ENCODE measurements at regions not wholly inside any gene's neighbourhood (a gene's known extent, or its start where the extent isn't known, plus 50 kb on each side); places are given as distances from the start of the nearest gene placed in this dataset.

DNA sequence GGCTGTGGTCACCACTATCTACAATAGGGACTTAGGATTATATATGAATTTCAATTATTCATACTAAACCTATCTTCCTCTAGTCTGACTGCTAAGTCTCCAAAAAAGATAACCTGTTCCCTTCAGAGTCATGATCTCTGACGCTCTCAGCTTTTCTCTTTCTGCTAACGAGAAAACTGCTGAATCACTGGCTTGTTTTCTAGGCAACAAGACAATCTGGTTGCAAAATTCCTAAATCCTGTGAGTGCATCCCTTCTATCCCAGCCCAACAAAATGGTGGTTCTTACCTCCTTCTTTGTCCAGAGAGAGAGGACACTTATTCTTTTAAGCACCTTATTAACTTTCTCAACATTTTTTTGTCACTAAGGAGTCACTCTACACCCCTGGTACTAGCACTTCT, 312.3 kb upstream of the PKDCC start:
- DNase-seq (ENCODE audit: extremely low read depth in 1 of 2, low read depth in 1 of 2) = no peak

DNA sequence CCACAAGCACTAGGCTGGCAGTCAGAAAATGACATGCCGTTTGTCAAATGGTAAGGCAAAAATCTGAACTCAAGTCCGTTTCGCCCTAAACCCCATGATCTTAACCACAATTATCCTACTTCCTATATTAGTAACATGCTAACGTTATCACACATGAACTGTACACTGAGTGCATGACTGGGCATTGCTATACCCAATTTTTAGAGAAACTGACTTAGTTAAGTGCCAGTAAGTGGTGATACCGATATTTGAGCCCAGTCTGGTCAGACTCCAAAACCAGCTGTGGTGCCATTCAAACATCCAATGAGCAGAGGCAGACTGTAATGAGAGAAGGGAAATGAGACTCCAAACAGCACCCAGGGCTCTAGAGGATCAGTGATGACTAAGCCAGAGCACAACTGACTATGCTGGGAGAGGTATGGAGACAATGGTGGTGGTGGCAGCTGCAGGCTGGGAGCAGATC, 311.7 kb upstream of the PKDCC start:
- DNase-seq (ENCODE audit: extremely low read depth in 1 of 2, low read depth in 1 of 2) = no peak

DNA sequence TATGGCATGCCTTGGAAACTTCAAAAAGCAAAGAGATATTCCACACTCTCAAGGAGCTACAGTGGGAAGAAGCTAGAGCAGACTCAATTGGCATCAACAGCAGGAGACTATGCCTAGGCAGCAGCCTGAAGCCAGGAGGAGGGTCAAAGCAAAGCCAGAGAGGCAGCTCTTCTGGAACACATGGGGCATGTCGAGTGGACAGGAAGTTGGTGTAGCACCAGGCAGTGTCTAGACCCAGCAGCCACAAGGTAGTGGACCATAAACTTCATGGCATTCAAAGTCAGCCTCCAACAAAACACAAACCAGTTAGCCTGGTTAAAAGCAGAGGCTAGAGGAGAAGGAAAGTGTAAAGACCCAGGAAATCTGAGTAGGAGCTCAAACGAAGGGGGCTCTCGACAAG, 311.2 kb upstream of the PKDCC start:
- DNase-seq (ENCODE audit: extremely low read depth in 1 of 2, low read depth in 1 of 2) = no peak

DNA sequence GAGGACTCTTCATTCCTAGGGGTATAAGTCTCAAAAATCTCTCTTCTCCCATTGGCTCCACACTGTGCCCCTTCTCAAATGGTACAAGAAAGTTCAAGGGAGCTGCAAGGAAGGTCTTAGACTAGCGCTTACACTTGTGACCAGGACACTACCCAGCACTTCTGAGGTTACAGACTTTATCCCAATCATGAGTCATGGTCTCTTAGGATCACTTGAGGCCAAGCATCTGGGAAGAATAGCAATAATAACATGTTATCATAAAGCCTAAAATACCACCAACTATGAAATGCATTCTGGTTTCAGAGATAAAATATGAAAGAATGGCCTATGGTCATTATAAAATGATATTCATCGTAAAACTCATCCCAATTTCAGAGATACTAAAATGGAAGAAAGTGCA, 309.9 kb upstream of the PKDCC start:
- DNase-seq (ENCODE audit: extremely low read depth in 1 of 2, low read depth in 1 of 2) = no peak

DNA sequence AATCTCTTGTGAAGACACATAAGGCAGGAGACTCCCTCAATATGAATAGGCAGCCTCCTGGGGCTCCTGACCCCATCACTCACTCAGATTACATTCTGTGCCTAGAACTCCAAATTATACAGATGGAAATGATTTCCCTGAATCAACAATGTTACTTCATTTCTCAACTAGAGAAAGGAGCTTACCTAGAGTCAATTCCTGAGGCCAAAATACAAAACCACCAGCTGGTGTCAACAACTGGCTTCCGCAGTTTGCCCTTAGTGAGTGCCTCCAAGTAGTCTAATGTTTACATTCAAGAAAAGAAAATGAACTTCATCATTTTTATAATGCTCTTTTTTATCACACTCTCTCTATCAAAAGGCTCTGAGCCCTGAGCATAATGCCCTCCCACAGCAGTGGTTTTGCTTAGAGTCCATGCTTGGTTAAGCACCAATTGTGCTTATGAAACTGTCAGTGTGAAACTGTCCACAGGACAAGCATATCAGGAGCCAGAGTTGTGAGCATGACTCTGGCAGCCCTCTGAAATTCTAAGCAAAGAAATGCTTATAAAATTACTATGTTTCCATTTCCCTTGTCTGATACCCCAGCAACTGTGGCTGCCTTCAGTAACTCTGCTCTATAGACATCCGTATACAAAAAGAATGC, 305.7 kb upstream of the PKDCC start:
- no peak for DNase-seq (ENCODE audit: extremely low read depth in 1 of 2, low read depth in 1 of 2)

DNA sequence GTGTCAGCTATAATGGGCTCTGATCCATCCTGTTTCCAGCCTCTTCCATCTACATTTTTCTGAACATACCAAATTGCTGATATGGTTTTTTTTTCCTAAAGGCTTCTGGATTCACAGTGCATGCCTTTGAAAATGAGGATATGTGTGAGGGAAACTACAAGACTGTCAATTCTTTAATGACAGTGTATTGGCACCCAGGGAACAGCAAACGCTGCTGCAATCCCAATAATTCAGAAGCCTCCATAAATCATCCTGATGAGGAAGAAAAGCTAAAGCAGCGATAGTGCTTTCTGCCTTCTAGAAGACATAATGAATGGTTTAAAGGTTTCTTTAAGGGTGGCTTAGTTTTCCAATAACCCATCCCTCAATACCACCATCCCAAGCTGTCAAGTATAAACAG, 304.5 kb upstream of the PKDCC start:
- DNase-seq (ENCODE audit: extremely low read depth in 1 of 2, low read depth in 1 of 2) = no peak

DNA sequence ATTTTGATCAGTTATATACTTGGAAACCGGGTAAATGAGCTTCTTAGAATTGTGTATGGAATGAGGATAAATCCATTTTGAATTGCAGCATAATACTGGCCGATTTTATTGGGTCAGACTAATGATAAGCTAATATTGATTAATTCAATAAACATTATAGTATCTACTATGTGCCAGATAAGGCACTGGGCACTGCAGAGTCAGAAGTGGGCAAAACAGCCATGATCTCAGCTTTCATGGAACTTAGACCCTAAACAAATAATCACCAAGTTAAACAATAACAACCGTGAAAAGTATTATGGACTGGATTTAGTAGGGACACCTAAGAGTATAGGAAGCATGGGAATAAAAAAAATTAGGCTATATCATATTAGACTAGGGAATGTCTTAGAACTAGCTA, 297.0 kb upstream of the PKDCC start:
- DNase-seq (ENCODE audit: extremely low read depth in 1 of 2, low read depth in 1 of 2) = no peak

DNA sequence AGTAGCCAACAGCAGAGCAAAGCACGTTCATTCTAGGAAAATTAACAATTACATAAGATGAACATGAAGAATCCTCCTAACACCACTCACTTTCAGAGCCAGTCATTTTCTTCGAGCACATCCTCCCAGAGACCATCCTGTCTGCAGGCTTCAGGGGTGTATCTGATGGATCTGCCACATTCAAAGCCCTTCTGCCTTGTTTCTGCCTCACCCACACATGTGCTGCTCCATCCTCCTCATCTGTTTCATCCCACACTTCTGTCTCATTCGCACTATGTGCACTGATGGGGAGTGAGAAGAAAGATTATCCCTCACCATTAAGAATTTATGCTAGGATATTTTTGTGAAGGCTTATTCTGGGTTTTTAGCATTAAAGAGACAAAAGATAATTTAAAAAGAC, 287.9 kb upstream of the PKDCC start:
- no peak for DNase-seq (ENCODE audit: extremely low read depth in 1 of 2, low read depth in 1 of 2)

DNA sequence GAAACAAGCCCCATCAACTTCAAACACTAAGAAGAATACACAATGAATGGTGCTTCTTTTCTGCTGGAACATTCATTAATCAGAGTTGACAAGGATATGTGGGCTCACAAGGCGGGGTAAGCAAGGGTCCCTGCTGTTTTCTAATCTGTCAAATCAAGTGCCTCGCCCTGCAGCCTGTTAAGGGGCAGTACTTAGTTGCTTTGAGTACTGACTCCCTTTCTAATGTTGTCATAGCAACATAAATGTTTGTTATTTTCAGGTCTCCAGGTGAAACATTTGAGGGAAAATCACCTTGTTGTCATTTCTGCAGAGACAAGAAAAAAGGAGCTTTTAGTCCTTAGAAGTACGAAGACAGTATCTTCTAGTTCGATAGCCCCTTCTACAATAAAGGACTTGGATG, 284.7 kb upstream of the PKDCC start:
- no peak for DNase-seq (ENCODE audit: extremely low read depth in 1 of 2, low read depth in 1 of 2)

DNA sequence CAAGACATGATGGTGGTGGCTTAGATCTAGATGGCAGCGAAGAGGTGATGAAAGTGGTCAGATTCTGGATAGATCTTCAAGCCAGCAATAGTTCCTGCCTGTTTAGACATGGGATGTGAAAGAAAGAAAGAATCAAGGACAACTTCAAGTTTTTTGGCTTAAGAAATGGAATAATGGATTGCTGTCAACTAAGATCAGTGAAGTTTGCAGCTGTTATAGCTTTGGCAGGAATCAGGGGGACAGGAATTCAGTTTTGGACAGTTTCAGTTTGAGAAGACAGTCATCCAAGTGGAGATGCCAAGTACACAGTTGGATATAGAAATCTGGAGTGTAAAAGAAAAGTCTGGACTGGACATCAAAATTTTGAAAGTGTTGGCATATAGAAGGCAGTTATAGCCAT, 283.7 kb upstream of the PKDCC start:
- no peak for DNase-seq (ENCODE audit: extremely low read depth in 1 of 2, low read depth in 1 of 2)

DNA sequence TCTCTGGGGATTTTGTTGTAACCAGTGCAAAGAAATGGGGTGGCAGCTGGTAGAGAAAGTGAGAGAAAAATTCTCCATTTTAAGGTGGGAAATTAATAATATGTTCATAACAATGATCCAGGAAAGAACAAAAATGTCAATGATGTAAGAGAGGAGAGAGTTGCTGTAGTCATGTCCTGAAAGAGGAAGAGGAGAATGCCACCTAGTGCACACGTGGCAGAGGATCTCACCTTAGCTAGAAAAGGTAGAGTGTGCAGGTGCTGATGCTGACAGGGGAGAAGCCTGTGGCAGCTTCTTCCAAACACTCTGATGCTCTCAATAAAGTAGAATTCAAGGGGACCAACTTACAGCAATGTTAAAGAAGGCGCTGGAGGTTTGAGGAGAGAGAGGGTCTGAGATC, 282.9 kb upstream of the PKDCC start:
- DNase-seq (ENCODE audit: extremely low read depth in 1 of 2, low read depth in 1 of 2) = no peak

DNA sequence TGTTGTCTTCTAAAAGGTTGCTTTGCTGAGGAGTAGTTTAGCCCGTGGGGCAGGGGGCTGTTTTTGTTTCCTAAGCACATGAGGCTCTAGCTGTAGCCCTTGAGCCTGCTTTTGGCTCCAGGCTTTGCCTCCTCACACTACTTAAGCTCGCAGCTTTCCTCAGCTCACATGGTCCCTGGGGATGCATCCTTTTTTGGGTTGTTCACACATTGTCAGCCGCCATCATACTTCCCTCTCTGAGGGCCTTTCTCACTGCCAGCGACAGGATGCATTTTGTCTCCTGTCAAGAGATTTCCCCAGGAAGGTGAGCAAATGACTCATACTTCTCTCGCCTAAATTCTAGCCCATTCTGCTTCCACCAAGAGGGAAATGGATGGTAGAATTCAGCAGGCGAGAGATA, 279.5 kb upstream of the PKDCC start:
- no peak for DNase-seq (ENCODE audit: extremely low read depth in 1 of 2, low read depth in 1 of 2)

DNA sequence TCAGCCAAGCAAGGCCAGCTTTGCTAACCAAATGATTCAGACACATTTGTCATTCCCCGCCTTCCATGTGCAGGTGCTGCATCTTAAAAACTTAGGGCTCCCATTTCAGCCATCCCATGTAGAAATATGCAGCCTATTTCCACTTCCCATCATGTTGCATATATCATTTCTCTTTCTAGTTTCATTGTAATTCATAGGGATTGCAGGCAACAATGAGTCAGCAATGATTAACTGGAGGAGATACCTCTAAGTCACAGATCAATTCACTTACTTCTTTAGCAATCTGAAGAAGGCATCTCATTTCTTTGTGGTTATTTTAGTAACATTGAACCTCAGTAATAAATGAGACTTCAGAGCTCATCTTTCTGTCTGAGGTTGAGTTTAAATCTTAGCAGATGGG, 276.1 kb upstream of the PKDCC start:
- DNase-seq (ENCODE audit: extremely low read depth in 1 of 2, low read depth in 1 of 2) = no peak

DNA sequence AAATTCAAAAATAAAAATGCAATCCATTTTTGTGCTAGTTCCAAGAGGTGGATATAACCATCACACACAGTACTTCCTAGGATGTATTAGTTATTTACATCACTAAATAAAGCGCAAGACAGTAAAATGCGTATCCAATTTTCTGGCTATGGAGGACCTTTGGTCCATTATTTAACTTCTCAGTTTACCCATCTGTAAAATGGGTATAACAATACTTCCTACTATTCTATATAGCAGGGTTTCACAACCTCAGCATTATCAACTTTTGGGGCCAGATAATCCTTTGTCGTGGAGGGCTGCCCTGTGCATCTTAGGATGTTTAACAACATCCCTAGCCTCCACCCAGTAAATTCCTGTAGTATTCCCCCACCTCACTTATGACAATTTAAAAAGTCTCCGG, 275.1 kb upstream of the PKDCC start:
- no peak for DNase-seq (ENCODE audit: extremely low read depth in 1 of 2, low read depth in 1 of 2)

DNA sequence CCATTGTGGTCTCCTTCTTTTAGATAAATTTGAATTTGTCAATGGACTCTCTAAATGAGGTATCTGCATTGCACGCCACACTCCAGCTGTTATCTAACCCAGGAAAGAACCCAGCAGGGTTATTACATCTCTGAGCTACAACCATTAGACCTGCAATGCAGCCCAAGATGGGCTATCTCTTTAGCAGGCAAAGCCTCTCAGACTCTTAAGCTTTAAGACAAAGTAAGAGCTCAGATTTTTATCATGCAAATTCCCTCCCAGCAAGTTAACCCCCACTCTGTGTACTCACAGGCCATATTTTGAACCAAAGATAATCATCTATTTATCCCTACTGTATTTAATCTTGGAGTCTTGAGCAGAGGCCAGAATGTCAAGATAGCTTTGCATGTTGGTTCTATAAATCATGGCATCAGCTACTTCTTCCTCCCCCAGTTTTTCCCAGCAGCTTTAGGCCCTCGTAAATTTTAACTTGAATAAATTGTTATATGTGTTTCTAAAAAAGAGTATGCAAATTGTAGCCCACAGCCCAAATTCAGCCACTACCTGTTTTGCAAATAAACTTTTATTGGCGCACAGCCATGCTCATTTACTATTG, 273.7 kb upstream of the PKDCC start:
- no peak for DNase-seq (ENCODE audit: extremely low read depth in 1 of 2, low read depth in 1 of 2)

DNA sequence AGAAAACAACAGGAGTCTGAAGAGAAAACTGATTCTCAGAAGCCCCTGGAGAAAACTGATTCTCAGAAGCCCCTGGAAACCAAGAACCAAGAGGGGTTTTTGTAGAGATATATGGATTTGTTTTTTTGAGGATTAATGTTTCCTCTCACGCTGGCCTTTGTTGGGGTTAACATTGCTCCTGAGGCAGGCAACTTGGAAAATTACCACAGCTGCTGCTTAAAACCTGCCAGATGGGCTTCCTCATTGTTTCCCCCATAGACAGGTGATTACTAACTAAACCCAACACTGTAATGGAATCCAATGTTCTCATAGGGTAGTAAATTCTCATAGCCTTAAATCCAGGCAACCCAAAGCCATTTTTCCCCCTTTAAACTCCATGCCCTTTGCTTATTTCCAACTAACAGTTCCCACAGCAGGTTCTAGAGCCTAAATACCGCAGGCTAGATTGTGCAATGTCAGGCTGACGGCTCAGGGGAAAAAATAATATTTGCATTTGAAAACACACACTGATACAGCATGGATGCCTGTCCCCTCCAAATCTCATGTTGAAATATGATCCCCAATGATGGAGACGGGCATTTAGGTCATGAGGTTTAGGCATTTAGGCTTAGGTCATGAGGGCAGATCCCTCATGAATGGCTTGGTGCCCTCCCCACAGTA, 272.3 kb upstream of the PKDCC start:
- no peak for DNase-seq (ENCODE audit: extremely low read depth in 1 of 2, low read depth in 1 of 2)

DNA sequence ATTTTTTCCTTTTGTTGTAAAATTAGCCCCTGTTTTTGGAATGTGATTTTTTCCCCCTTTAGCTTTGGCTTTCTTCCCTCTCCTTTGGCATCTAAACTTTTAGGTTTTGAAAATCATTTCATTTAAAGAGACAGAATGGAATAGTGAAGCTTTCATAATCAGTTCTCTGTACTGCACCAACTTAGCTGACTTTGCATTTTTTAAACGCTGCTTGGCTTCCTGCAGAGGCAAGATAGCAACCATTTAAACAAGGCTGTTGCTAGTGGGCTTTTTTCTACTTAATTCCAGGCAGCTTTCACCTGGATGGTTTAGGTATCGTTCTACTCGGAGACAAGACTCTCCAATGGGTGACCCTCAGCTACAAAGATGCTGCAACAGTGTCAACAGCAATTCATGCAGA, 267.9 kb upstream of the PKDCC start:
- DNase-seq (ENCODE audit: extremely low read depth in 1 of 2, low read depth in 1 of 2) = no peak

DNA sequence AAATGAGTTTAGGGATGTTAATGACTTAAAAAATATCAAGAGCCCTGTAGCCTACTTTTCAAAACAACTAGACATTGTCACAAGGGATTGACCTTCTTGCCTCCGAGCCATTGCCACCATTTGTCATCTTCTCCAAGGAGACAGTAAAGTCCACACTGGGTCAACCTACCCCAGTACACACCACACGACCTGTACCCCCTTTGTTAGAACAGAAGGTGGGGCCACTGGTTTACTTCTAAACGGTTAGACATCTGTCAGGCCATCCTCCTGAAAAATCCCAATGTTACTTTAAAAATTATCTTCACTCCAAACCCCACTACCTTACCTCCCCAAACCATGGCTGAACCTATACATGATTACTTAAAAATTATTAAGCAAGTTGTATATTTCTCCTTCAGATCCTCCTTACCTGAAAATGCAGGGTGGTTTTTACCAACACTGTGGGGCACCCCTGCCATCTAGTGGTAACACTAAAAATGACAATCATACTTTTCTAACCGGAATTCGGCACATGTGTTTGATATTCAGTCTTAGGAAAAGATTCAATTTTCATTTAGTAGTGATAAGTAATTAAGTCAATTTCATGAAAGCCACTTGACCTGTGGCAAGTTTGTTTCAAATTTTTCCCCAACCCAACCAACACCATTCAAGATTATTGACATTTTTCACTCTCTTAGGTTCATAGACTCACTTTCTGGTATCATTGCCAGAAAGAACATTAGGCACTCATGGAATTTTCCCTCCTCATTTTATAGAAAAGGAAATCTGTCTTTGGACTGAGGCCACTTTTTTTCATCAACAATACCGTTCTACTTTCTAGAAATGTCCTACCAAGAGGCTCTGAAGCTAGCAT, 265.3 kb upstream of the PKDCC start:
- DNase-seq (ENCODE audit: extremely low read depth in 1 of 2, low read depth in 1 of 2) = no peak

DNA sequence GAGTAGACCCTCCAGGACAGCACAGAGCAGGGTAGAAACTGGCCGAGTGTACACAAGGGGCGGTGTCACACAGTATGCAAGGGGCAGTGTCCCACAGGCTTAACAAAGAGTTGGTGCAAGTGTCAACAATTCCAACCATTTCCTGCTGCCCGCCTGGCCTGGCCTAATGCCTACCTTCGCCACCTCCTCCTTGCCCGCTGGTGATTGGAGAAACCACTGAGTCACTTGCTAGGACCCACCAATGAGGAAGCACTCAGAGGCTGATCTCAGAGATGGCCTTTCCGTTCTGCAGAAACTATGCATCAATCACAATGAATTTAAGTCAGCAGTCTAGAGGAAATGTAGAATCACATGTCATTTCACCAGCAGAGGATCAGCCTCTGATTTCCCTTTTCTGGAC, 263.3 kb upstream of the PKDCC start:
- DNase-seq (ENCODE audit: extremely low read depth in 1 of 2, low read depth in 1 of 2) = no peak

DNA sequence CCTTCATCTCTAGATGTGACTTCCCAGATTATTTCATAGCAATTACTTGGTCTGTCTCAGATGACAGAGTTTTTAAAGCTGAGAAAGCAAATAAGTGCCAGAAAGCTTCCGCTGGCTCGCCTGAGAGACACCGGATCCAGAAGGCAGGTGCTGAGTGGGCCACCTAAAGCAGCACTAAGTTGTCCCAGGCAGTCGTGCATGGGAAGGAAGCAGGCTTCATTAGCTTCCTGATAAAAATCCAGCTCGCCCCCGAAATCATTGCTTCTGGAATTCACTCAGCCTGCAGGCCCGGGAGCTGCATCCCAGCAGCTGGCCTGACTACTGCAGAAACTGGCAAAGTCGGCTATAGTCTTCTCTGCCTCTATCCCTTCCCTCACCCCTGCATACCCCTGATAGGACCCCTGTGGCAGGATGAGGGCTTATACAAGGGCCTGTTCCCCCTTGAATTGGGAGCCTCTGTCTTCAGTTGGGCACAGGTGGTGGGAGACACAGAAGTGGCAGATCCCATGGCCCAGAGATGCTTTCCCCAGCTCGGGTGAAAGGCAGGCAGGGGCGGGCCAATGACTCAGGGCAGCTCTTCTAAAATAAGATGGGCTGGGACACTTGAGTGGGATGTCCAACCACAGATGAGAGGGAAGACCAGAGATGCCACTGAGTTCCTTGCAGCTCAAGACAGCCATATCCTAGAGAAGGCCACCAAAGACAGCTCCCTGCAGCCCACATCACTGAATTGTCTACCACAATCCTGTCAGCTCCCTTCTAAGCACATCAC, 262.4 kb upstream of the PKDCC start:
- DNase-seq (ENCODE audit: extremely low read depth in 1 of 2, low read depth in 1 of 2) = no peak

DNA sequence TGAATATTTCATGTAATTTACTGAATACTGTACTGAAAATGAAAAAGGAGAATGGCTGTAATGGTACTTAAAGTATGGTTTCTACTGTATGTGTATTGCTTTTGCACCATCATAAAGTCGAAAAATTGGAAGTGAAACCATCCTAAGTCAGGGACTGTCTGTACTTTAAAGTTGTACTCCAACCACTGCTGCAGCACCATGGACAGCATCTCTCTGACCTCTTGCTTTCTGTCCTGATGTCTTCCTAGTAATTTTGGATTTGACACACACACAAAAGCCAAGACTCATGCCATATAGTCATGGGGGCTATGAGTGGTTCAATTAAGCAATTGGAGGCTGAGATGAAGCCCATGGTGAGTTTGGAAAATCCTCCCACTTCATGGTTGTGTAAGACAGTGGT, 256.3 kb upstream of the PKDCC start:
- DNase-seq (ENCODE audit: extremely low read depth in 1 of 2, low read depth in 1 of 2) = no peak
